Calu3 (cell line): ENCODE measurements at regions not wholly inside any gene's neighbourhood (a gene's known extent, or its start where the extent isn't known, plus 50 kb on each side); places are given as distances from the start of the nearest gene placed in this dataset.

ENCODE experiments used
- BruUV-seq: library from RNA; stranded (reverse); fragments of 400-500 nt; replicated peaks from 2 replicates; lab custom pipeline; 2021; lab: Mats Ljungman, UMichigan
- CTCF ChIA-PET: fragments of 300-600 bp; sonication (Branson Sonifier 250); formaldehyde crosslinking; loops from one replicate; lab custom pipeline; 2022; ENCODE audit warnings: antibody characterized with exemption; lab: Charles Lee
- DNase-seq: peaks from one replicate; pipeline ENCODE4 v3.0.0; 2022
- H3K27ac Mint-ChIP-seq: one replicate; pipeline ENCODE4 v1.8.0; 2022; ENCODE audit warnings: mixed read lengths; ENCODE audit not compliant: unreplicated experiment
- H3K27me3 Mint-ChIP-seq: one replicate; pipeline ENCODE4 v1.8.0; 2022; ENCODE audit warnings: mixed read lengths; ENCODE audit not compliant: unreplicated experiment
- H3K36me3 Mint-ChIP-seq: one replicate; pipeline ENCODE4 v1.8.0; 2022; ENCODE audit warnings: mild to moderate bottlenecking, moderate library complexity, mixed read lengths; ENCODE audit not compliant: insufficient read depth, unreplicated experiment
- H3K4me1 Mint-ChIP-seq: one replicate; pipeline ENCODE4 v1.8.0; 2022; ENCODE audit warnings: mild to moderate bottlenecking, low read depth, mixed read lengths; ENCODE audit not compliant: unreplicated experiment
- H3K4me3 Mint-ChIP-seq: one replicate; pipeline ENCODE4 v1.8.0; 2022; ENCODE audit warnings: mild to moderate bottlenecking, low read depth, moderate library complexity, mixed read lengths; ENCODE audit not compliant: unreplicated experiment
- H3K9me3 Mint-ChIP-seq: one replicate; pipeline ENCODE4 v1.8.0; 2022; ENCODE audit warnings: low read depth, mixed read lengths; ENCODE audit not compliant: unreplicated experiment
- intact Hi-C: fragments of 100-400 bp; cut with micrococcal nuclease; formaldehyde crosslinking; loops from one replicate; pipeline ENCODE4 v1.10.0; 2022; ENCODE audit not compliant: unreplicated experiment
- TF ChIP-seq, protein P1 (sequence below): fragments of 200-600 bp; IDR thresholded peaks from one replicate; pipeline ENCODE4 v1.8.0; 2022; ENCODE audit warnings: antibody characterized with exemption; ENCODE audit not compliant: unreplicated experiment

DNA sequence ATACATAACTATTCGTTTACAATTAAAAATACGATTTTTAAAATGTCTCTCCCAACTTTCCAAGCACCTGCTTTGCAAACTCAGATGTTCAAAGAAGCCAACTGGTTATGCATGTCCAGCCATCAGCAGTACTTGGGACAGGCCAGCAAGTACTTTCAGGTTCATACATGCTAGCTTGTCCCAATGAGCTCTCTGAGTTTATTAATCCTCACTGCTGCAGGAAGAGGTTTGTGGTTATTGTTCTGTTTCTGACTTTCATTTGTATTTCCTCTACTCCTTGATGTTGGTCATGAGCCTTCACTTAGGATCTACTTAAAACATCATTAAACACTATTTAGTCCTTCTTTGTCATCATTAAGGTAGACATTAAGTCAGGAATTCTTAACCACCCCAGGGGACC, 374.1 kb downstream of the LRATD1 start:
- no peak for DNase-seq
- no TSS peak for BruUV-seq
- no peak overlapping the region for H3K4me3 Mint-ChIP-seq
- no peaks in the 10 kb centered on the region for H3K27me3 Mint-ChIP-seq
- TF ChIP-seq, protein P1, sequence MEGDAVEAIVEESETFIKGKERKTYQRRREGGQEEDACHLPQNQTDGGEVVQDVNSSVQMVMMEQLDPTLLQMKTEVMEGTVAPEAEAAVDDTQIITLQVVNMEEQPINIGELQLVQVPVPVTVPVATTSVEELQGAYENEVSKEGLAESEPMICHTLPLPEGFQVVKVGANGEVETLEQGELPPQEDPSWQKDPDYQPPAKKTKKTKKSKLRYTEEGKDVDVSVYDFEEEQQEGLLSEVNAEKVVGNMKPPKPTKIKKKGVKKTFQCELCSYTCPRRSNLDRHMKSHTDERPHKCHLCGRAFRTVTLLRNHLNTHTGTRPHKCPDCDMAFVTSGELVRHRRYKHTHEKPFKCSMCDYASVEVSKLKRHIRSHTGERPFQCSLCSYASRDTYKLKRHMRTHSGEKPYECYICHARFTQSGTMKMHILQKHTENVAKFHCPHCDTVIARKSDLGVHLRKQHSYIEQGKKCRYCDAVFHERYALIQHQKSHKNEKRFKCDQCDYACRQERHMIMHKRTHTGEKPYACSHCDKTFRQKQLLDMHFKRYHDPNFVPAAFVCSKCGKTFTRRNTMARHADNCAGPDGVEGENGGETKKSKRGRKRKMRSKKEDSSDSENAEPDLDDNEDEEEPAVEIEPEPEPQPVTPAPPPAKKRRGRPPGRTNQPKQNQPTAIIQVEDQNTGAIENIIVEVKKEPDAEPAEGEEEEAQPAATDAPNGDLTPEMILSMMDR = no peak
- H3K36me3 Mint-ChIP-seq = no peaks in the 10 kb centered on the region
- no peak overlapping the region for H3K27ac Mint-ChIP-seq
- H3K9me3 Mint-ChIP-seq = peaks cover 7% of the 10 kb centered on the region
- H3K4me1 Mint-ChIP-seq = no peaks in the 10 kb centered on the region
- intact Hi-C loops = no loop called here
- CTCF ChIA-PET = no interaction called here

DNA sequence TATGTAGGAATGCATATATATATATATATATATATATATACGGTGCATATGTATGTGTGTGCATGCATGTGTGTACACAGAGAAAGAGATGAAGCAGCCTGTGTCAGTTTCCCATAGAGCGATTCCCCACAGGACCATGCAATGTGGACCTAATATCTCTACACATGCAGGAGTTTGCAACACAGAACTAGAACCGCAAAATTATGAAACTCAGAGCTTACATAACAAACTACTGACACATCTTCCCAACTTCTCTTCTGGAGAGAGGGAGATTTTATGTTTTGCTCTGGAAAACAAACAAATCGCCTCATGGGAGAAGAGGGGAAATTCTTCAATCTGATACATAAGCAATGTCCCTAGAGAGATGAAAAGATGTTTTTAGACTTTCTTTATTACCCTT, 377.2 kb downstream of the LRATD1 start:
- DNase-seq = no peak

DNA sequence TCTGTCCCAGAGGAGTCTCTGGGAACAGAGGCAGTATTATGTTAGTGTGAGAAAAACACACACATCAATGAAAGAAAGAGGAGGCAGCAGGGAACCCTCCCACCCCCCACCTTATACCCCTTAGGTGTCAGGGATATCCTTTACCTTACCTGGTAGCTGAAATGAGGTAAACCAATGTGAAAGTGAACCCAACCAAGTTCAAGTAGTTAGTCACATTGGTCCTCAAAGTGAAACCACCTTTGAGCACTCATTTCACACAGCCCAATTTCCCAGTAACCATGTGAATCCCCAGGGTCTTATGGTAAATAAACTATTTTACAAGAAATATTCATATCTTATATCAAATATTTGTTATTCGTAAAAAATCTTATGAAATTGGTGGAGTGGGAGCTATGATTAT, 377.8 kb downstream of the LRATD1 start:
- no peaks in the 10 kb centered on the region for H3K4me1 Mint-ChIP-seq
- no TSS peak for BruUV-seq
- no peak overlapping the region for H3K4me3 Mint-ChIP-seq
- intact Hi-C loops = no loop called here
- CTCF ChIA-PET = no interaction called here
- H3K27ac Mint-ChIP-seq = no peak overlapping the region
- H3K27me3 Mint-ChIP-seq = no peaks in the 10 kb centered on the region
- TF ChIP-seq, protein P1 = no peak
- DNase-seq = no peak
- H3K36me3 Mint-ChIP-seq = no peaks in the 10 kb centered on the region
- peaks cover 8% of the 10 kb centered on the region for H3K9me3 Mint-ChIP-seq

More for the DNA sequence above, 377.2 kb downstream of the LRATD1 start:
- TF ChIP-seq, protein P1 = no peak
- no TSS peak for BruUV-seq
- Mint-ChIP-seq H3K27me3 (no peaks in the 10 kb centered on the region), H3K27ac (no peak overlapping the region), H3K36me3 (no peaks in the 10 kb centered on the region), H3K4me3 (no peak overlapping the region), H3K9me3 (peaks cover 8% of the 10 kb centered on the region), H3K4me1 (no peaks in the 10 kb centered on the region)
- CTCF ChIA-PET = no interaction called here
- intact Hi-C loops = no loop called here

DNA sequence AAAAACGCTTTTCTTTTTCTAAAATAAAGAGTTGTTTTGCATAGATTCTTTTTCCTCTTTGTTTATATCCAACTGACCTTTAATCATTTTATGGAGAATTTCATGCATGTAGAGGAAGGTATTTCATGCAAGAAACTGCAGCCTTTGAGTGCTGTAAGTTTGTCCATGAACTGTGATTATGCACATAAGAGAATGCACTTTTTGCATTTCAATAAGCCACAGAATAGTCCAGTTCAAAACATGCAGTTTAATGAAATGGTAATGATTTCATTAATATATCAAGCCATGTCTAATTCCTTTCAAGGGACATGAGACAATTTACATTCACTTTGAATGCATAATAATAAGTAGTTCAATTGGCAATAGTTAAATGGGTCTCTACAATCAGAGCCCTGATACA, 386.3 kb downstream of the LRATD1 start:
- Mint-ChIP-seq H3K4me1 (no peaks in the 10 kb centered on the region), H3K36me3 (no peaks in the 10 kb centered on the region), H3K27me3 (no peaks in the 10 kb centered on the region), H3K9me3 (peaks cover 11% of the 10 kb centered on the region), H3K27ac (no peak overlapping the region), H3K4me3 (no peak overlapping the region)
- CTCF ChIA-PET = no interaction called here
- intact Hi-C loops = no loop called here
- TF ChIP-seq, protein P1 = no peak
- no peak for DNase-seq
- BruUV-seq = no TSS peak
